PC-9 (cell line): ENCODE measurements at regions not wholly inside any gene's neighbourhood (a gene's known extent, or its start where the extent isn't known, plus 50 kb on each side); places are given as distances from the start of the nearest gene placed in this dataset.

Experiments used
- BruUV-seq: library from RNA; stranded (reverse); fragments of 400-500 nt; replicated peaks from 2 replicates; lab custom pipeline; 2021; lab: Mats Ljungman, UMichigan
- CTCF ChIA-PET: fragments of 300-600 bp; sonication (Branson Sonifier 250); formaldehyde crosslinking; loops from one replicate; lab custom pipeline; 2022; ENCODE audit warnings: antibody characterized with exemption; lab: Charles Lee
- POLR2A ChIA-PET: fragments of 300-600 bp; sonication (Branson Sonifier 250); formaldehyde crosslinking; loops from one replicate; lab custom pipeline; 2022; ENCODE audit warnings: antibody characterized with exemption; ENCODE audit not compliant: unreplicated experiment; lab: Charles Lee
- DNase-seq, 2 experiments: peaks; one replicate each; pipeline versions ENCODE4 v3.0.0 to v3.0.0-alpha.2; 2015 to 2022; ENCODE audit warnings: mixed read lengths in 1 of 2
- H2AFZ ChIP-seq: fragments of 200-600 bp; sonication (generic); 2 replicates; pipeline ENCODE4 v1.8.1; 2017; ENCODE audit warnings: antibody characterized with exemption
- H3F3A ChIP-seq: fragments of 200-600 bp; sonication (generic); 2 replicates; pipeline ENCODE4 v1.8.1; 2017; ENCODE audit warnings: antibody characterized with exemption, mild to moderate bottlenecking, low read depth; ENCODE audit not compliant: insufficient read depth
- H3K27ac ChIP-seq: fragments of 200-600 bp; sonication (generic); 2 replicates; pipeline ENCODE4 v1.6.1; 2016; ENCODE audit warnings: mixed run types
- H3K27me3 ChIP-seq: fragments of 200-600 bp; sonication (generic); 2 replicates; pipeline ENCODE4 v1.6.1; 2016; ENCODE audit warnings: low read depth, mixed run types; ENCODE audit not compliant: insufficient read depth
- H3K36me3 ChIP-seq: fragments of 200-600 bp; sonication (generic); 2 replicates; pipeline ENCODE4 v1.6.1; 2016; ENCODE audit warnings: low read depth, mixed run types
- H3K4me1 ChIP-seq: fragments of 200-600 bp; sonication (generic); replicated peaks from 2 replicates; pipeline ENCODE4 v1.6.1; 2016; ENCODE audit warnings: mixed run types; ENCODE audit not compliant: insufficient read depth
- H3K4me2 ChIP-seq: fragments of 200-600 bp; sonication (generic); 2 replicates; pipeline ENCODE4 v1.6.1; 2017; ENCODE audit warnings: mixed run types
- H3K4me3 ChIP-seq: fragments of 200-600 bp; sonication (generic); 2 replicates; pipeline ENCODE4 v1.6.1; 2016; ENCODE audit warnings: mixed run types
- H3K79me2 ChIP-seq: fragments of 200-600 bp; sonication (generic); 2 replicates; pipeline ENCODE4 v1.6.1; 2017; ENCODE audit warnings: low read depth, mixed run types
- H3K9me2 ChIP-seq: fragments of 200-600 bp; sonication (generic); 2 replicates; pipeline ENCODE4 v1.8.1; 2017; ENCODE audit warnings: mild to moderate bottlenecking; ENCODE audit not compliant: insufficient read depth
- H3K9me3 ChIP-seq: fragments of 200-600 bp; sonication (generic); 2 replicates; pipeline ENCODE4 v1.8.1; 2016; ENCODE audit warnings: low read depth; ENCODE audit not compliant: insufficient read depth
- H4K20me1 ChIP-seq: fragments of 200-600 bp; sonication (generic); 2 replicates; pipeline ENCODE4 v1.8.1; 2017; ENCODE audit not compliant: insufficient read depth
- CTCF ChIP-seq: fragments of 200-600 bp; sonication (generic); conservative IDR thresholded peaks from 2 replicates; pipeline ENCODE4 v1.6.1; 2017; ENCODE audit warnings: mixed run types, antibody characterized with exemption, mild to moderate bottlenecking, moderate library complexity
- EZH2 ChIP-seq: fragments of 200-600 bp; sonication (generic); IDR thresholded peaks from 2 replicates; pipeline ENCODE4 v1.8.0; 2017; ENCODE audit warnings: antibody characterized with exemption, low read depth
- intact Hi-C: fragments of 100-400 bp; cut with micrococcal nuclease; formaldehyde crosslinking; loops from one replicate; pipeline ENCODE4 v1.10.0; 2022; ENCODE audit not compliant: unreplicated experiment

- DNase-seq = no peak
- ChIA-PET CTCF (interaction anchor here (0.6 kb wide), 1 partner anchor 102 kb away, joined by 3 read pairs; no protein-coding TSS in a partner anchor), POLR2A (interaction anchor here (0.6 kb wide), 1 partner anchor 577 kb away, joined by 6 read pairs; the partner anchor contains the start of gene MEIG1)
- Histone ChIP-seq H3F3A (no peaks in the 10 kb centered on the region), H3K4me3 (no peak overlapping the region), H3K27ac (no peak overlapping the region), H3K36me3 (no peaks in the 10 kb centered on the region), H3K9me2 (0 out of 2 replicates have a peak, but pooled peaks cover 5% of the 10 kb centered on the region), H3K4me1 (no peaks in the 10 kb centered on the region), H3K9me3 (no peaks in the 10 kb centered on the region), H3K79me2 (no peaks in the 10 kb centered on the region), H3K27me3 (peaks cover 30% of the 10 kb centered on the region), H2AFZ (no peak overlapping the region), H4K20me1 (no peaks in the 10 kb centered on the region), H3K4me2 (no peak overlapping the region)
- TF ChIP-seq CTCF (no peak), EZH2 (no peak)
- no TSS peak for BruUV-seq
- intact Hi-C loops = no loop called here
Observed at GRCh38 chr10:14382531-14382930, 51.8 kb upstream of the FRMD4A start.

GRCh38 chr10:14382022-14382421 is 51.3 kb upstream of the FRMD4A start:
- H3K36me3 ChIP-seq = no peaks in the 10 kb centered on the region
- no peak for DNase-seq
- intact Hi-C loops = no loop called here
- no peak for TF ChIP-seq CTCF
- TF ChIP-seq EZH2 = no peak
- CTCF ChIA-PET = interaction anchor here (0.6 kb wide), 1 partner anchor 102 kb away, joined by 3 read pairs; no protein-coding TSS in a partner anchor
- no peaks in the 10 kb centered on the region for H3K9me3 ChIP-seq
- H3F3A ChIP-seq = no peaks in the 10 kb centered on the region
- H3K4me3 ChIP-seq = no peak overlapping the region
- H4K20me1 ChIP-seq = no peaks in the 10 kb centered on the region
- H2AFZ ChIP-seq = no peak overlapping the region
- H3K27me3 ChIP-seq = peaks cover 35% of the 10 kb centered on the region
- no peaks in the 10 kb centered on the region for H3K4me1 ChIP-seq
- POLR2A ChIA-PET = interaction anchor here (0.6 kb wide), 1 partner anchor 577 kb away, joined by 6 read pairs; the partner anchor contains the start of gene MEIG1
- no peak overlapping the region for H3K4me2 ChIP-seq
- H3K9me2 ChIP-seq = 0 out of 2 replicates have a peak, but pooled peaks cover 5% of the 10 kb centered on the region
- H3K27ac ChIP-seq = no peak overlapping the region
- no peaks in the 10 kb centered on the region for H3K79me2 ChIP-seq
- BruUV-seq = no TSS peak

- H3K9me3 ChIP-seq = no peaks in the 10 kb centered on the region
- no peak for DNase-seq
- no peak overlapping the region for H3K4me3 ChIP-seq
- ChIA-PET POLR2A (no interaction called here), CTCF (no interaction called here)
- TF ChIP-seq EZH2 (no peak), CTCF (no peak)
- no peak overlapping the region for H3K4me2 ChIP-seq
- peaks cover 39% of the 10 kb centered on the region for H3K27me3 ChIP-seq
- no peak overlapping the region for H2AFZ ChIP-seq
- intact Hi-C loops = no loop called here
- no peaks in the 10 kb centered on the region for H4K20me1 ChIP-seq
- no peaks in the 10 kb centered on the region for H3K79me2 ChIP-seq
- H3K9me2 ChIP-seq = 0 out of 2 replicates have a peak, but pooled peaks cover 5% of the 10 kb centered on the region
- no peaks in the 10 kb centered on the region for H3K4me1 ChIP-seq
- H3K27ac ChIP-seq = no peak overlapping the region
- no peaks in the 10 kb centered on the region for H3F3A ChIP-seq
- no peaks in the 10 kb centered on the region for H3K36me3 ChIP-seq
- BruUV-seq = no TSS peak
Observed at GRCh38 chr10:14381475-14381874, 50.8 kb upstream of the FRMD4A start.
